Stimulated activated naive CD4-positive, alpha-beta T cell treated with Interleukin-2 at 50 U/mL for 16 hours (primary cell): ENCODE measurements at regions not wholly inside any gene's neighbourhood (a gene's known extent, or its start where the extent isn't known, plus 50 kb on each side); places are given as distances from the start of the nearest gene placed in this dataset.

Experiments used
- DNase-seq: peaks from one replicate; lab custom pipeline; 2025; lab: John Stamatoyannopoulos, UW

DNA sequence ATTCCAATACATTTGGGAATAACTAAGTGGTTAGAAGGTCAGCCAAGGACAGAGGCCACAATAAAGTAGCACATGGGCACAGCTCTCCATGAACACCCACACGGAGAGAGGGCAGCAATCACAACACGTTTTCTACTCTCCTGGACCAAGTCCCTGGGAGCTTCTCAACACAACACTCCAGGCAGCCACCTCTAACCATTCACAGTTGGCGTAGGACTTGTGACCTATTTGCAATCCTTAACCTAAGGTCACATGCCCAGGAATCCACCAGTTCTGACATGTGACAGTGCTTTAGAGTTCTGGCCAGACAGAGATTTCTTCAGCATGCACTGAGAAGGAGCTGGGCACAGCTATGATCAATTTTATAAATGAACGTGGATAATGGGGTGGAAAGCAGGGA lies 280.8 kb downstream of the SHQ1 start:
- DNase-seq = no peak

DNA sequence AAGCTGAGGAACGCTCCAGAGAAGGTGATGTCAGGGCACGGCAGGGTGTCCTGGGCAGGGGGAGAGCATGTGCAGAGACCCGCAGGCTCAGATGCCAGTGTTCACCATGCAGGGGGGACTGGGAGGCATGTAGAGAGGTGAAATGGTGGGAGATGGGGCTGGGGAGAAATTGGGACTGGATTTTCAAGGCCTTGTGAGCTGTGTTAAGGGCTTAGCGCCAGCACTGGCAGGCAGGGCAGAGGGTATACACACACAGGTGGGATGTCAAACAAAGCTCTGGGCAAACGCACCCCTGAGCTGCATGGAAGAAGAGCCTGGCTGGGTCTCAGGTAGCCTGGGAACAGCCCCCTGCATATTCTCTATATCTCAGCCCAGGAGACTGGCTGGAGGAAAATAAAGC lies 282.7 kb downstream of the SHQ1 start:
- DNase-seq = no peak

DNA sequence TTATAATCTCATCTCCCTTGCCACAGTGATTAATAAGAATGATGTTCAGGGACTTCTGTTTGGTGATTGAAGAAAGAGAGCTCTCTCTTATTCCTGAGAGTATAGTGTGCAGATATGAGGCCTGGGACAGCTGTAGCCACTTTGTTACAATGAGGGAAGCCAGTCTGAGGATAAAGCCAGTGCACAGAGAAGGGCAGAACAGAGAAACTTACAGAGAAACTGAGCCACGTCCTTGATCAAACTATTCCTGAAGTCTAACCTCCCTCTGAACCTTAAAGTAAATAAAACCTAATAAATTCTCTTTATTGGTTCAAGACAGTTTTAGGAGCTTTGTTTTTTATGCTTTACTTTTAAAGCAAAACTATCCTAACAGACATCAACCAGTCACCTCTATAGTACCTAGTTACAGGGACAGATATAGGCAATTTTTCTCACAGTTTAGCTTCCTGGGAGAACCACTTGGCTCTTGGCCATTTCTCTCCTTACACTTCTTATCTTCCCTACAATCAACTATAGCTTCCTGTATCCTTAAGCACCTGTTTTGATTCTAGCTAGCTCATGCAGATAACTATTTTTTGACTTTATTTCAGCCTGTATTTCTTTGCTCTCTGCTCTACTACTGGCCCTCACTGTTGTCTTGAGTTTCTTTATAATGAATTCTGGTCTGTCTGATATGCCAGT lies 284.4 kb downstream of the SHQ1 start:
- no peak for DNase-seq

DNA sequence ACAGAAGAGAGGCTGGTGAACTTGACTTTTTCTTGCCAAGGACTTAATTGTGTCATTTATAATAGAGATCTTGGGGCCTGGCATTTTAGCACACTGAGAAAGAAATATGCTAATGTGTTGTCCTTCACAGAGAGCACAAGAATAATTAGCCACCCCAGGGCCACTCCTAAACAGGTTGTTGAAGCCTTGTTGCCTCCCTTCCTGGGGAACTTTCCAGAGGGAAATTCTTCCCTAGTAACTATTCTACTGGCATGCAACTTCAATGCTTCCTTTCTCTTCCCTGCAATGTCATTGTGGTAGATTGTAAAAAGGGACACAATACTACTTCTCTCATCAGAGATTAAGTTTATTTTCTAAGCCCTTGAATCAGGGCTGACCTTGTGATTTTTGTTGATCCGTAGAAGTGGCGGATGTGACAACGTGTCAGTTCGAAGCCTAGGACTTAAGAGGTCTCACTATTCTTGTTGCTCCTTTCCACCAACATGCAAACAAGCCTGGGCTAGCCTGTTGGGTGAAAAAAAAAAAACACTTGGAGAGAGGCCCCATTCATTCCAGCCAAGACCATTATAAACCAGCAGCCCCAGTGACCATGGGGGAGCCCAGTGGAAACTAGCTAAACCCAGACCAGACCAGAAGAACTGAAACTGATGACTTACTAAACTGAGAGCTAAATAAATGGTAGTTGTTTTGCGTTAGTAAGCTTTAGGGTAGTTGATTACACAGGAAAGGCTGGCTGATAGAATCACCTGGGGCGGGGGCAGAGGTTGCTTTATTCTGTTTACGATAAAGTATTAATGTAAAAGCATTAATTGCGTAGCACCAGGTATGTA lies 287.2 kb downstream of the SHQ1 start:
- no peak for DNase-seq

DNA sequence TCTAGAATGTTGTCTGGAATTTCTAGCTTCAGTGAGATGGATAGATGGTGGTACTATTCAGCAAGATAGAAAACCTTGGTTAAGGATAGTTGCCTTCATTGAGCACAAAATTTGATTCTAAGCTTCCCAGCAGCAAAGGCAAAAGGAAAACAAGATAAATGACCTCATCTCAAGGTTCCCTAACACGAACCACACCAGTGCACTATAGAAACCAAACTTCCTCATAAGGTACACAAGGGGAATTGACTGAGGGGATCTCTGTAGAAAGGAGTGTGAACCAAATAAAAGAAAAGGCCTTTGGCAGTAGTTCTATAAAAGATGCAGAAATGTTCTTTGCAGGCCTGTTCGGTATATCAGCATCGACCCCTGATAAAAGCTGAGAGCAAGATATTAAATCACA lies 288.9 kb downstream of the SHQ1 start:
- no peak for DNase-seq

DNA sequence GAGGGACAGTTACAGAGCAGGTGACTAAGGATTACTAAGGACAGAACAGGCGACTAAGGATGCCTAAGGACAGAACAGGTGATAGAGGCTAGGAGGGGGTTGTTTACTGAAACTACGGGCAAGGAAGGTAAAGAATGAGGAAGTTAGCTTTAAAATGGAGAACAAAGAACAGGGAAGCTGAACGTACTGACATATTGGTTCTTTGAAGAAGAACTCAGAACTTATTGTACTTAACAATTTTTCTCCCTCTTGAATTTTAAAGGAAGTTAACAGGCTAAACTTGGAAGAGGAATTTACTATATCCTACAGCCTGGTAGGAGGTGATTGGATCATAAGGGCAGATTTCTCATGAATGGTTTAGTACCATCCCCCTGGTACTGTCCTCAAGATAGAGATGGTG lies 290.2 kb downstream of the SHQ1 start:
- no peak for DNase-seq

DNA sequence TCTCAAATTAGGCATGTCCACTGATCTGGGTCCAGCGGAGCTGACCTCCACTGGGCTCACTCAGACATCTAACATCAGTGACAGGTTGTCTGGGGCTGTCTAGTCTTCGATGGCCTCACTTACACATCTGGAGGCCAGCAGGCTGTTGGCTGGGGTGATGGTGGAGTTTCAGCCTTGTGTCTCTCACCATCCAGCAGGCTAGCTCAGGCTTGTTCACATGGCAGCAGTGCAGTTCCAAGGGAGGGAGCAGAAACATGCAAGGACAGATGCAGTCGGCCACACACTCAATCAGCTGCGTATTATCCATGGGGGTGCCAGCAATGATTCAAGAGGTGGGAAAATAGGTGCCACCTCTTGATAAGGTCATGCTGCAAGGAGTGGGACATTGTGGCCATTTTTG lies 292.5 kb downstream of the SHQ1 start:
- DNase-seq = no peak

DNA sequence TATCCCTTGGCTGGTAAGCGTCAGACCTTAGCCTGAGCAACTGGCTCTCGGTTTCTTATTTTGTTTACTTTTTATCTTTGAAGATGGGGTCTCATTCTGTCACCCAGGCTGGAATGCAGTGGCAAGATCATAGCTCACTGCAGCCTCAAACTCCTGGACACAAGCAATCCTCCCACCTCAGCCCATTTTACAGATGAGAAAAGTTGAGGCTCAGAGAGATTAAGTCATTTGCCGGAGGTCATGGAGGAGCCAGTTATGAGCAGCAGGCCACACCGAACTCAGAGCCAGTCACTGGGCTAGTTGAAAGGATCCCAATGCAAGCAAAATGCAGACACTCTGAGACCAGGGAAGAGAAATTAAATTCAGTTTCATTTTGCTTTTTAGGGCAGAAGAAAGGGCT lies 293.6 kb downstream of the SHQ1 start:
- no peak for DNase-seq

DNA sequence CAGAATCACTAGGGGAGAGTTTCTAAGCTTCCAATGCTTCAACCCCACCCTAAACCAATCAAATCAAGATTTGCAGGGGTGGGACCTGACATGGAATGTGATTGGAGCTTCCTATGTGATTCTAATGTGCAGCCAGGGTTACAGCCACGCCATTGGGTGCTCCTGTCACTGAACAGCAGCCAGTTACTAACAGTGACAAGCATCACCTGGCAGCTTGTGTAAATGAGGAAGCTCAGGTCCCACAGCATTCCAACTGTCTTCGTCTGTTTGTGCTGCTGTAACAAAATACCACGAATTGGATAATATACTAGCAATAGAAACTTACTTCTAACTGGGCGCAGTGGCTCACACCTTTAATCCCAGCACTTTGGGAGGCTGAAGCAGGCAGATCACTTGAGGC lies 294.9 kb downstream of the SHQ1 start:
- no peak for DNase-seq

DNA sequence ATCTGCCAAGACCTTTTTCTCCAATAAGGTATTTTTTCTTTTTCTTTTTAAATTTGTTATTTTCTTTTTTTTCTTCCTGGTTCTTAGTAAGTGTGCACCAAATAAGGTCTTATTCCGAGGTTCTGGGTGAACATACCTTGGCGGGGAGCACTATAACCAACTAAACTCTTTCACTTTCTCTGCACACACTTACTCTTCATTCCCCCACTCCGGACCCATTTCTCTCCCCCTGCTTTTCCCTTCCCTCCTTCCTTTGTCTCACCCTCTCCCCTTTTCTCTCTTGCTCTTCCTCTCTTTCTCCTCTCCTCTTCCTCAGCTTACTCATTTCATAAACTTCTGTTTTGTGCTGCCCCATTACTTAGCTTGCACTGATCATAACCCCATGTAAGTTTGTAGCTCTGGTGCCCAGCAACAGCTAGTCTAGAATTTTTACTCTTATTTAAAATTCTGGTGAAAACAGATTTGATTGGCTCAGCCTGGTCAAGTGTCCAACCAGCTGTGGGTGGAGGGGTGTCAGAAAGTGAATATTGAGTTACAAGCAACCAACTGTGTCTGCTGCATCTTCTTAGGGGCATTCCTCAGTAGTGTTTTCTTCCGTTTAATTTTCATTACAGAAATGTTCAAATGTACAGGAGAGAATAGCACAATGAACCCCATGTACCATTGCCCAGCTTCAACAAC lies 297.5 kb downstream of the SHQ1 start:
- no peak for DNase-seq

DNA sequence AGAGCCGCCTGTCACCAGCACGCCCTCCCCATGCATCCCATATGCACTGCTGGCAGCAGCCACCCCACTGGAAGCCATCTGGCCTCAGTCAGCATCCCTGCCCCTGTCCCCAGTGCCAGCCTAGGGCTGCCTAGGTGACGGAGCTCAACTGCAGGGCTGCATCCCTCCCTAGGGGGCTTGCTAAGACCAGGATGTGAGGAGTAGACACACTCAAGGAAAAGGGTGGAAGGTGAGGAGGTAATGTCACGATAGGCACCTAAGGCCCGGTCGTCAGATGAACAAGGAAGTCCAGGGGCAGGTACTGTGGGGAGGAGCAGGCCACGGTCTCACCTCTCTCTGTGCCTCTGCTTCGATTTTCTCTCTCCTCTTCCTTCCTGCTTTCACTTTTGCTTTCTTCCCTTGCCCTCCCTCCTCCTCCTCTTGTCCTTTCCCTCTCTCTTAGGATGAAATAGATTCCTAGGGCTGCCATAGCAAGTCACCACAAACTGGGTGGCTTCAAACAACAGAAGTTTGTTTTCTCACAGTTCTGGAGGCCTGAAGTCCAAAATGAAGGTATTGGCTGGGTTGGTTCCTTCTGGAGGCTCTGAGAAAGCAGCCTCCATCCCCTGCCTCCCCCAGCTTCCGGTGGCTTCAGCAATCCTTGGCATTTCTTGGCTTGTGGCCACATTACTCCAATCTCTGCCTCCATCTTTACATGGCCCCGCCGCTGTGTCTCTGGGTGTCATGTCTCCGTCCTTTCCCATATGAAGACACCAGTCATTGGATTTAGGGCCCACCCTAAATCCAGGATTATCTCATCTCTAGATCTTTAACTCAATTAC lies 298.3 kb downstream of the SHQ1 start:
- DNase-seq = no peak

DNA sequence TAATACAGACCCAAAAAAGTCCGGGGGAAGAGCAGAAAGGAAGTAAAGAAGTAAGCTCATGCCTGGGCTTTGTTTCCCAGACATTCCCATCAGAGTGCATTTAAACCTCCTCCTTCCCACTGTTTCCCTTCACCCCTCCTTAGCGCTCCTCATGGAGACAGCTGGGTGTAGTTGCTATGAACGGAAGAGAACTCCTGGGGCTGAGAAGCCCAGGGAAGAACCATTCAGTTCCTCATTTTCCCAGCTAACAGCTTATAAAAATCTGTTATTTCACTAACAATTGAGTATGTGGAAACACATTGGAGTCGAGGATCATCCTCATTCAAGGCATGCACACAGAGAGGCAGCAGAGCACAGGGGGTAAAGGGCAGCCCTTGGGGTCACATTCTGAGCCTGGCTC lies 299.3 kb downstream of the SHQ1 start:
- DNase-seq = no peak

DNA sequence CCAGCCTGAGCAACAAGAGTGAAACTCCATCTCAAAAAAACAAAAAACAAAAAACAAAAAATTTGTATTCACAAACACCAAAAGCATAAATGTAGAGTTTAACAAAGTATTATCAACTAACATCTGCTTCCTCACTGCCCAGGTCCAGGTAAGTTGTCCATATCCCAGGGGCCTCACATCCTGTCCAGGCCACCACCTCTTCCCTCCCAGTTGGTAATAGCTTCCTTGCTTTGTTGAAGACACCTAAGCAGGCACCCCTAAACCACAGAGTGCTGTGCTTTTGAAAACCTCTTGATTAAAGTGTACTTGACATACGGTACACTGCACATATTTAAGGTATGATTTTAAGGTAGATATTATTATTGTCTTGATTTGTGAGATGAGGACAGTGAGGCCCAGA lies 299.8 kb downstream of the SHQ1 start:
- DNase-seq = no peak

DNA sequence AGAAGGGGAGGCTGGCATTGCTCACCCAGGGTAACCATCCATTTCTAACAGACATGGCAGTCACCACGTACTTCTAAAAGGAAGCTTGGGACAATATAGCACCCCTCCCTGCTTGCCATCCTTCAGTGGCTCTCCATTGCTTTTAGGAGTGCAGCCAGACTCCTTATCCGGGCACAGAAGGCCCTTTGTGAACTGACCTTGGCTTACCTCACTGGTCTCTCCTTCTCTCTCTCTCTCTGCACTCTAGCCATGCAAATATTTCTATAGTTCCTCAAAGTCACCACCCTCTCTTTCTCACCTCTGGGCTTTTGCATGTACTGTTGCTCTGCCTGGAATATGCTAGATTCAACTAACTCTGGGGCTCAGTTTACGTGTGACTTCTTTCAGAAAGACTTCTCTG lies 301.1 kb downstream of the SHQ1 start:
- no peak for DNase-seq

DNA sequence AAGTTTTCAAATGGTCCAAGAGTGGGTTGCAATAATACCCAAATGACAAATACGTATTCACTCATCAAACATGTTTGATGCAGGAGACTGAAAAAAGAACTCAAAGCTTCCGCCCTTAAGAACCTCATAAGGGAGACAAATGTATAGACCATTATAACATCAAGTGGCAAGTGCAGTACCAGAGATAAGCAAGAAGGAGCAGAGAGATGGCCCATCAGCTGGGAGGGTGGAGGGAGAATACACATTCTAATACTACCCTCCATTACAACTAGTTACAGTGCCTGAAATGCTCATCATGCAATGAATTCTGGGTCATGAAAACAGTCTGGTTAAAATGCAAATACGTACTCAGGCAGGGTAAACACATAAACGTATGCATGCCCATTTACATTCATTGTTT lies 304.0 kb downstream of the SHQ1 start:
- no peak for DNase-seq

DNA sequence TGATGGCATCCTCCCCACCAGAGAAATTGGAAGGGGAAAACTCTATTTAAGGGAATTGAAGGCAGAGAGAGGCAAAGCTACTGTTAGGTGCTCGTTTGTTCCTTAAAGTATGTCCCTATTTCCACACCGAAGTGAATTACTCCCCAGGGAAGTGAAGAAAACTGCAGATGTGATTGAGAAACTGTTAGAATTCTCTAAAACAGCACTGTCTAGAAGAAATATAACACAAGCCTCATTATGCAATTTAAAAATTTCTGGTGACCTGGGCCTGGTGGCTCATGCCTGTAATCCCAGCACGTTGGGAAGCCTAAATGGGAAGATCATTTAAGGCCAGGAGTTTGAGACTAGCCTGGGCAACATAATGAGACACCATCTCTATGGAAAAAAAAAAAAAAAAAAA lies 305.0 kb downstream of the SHQ1 start:
- DNase-seq = no peak

DNA sequence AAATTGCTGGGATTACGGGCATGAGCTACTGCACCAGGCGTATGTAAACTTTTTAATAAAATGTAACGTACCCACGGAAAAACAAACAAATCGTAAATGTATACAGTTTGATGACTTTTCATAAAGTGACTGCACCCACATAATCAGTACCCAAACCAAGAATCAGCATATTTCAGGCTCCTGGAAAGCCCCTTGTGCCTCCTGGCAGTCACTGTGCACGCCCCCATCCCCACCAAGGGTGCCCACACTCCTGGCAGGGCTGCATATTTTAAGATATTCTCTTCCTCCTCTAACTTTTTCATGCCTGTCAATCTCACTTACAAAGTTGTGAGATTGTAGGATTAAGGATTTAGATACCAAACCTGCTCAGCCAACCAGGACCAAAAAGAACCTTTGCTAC lies 305.5 kb downstream of the SHQ1 start:
- DNase-seq = no peak

DNA sequence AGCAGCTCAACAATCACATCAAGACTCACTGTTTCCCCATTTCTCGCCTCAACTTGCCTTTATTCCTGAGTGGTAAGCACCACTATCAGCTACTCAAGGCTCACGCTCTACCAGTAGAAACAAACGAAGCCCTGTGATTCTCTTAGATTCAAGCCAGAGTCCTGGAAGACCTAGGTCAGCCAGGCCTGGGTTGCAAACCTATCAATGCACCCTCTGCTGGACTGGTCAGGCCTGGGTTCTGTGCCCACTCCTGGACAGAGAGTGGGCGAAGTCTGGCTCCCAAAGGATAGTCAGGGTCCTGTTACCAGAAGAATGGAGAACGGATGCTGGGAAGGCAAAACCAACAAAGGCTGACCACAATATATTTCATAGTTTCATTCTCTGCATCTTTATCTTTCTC lies 308.4 kb downstream of the SHQ1 start:
- no peak for DNase-seq

DNA sequence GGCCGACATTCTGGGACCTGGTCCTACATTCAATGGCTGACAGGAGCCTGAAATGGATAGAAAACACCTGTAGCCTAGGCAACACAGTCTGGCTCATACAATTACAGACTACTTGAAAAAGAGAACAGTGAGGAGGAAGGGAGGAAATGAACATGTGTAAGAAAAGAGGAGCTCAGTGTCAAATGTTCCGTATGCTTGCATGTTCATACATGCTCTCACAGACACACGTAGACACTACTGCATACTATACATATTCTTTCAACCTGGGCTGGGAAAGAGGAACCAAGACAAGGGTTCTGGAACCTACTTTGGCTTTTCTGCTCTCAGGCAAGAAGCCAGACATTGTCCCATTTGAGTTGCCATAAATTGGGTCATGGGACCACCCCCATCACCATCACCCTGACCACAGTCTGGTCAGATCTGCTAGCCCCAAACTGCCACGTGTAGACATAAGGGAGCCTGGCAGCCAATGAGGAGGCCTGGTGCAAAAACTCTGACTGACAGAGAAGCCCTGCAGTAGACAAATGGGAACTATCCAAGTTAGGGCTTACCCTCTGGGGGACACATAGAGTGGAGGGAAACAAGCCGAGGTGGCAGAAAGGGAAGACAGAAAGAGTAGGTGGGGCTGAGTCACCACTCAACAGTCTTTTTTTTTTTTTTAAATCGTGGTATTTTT lies 310.0 kb downstream of the SHQ1 start:
- no peak for DNase-seq

DNA sequence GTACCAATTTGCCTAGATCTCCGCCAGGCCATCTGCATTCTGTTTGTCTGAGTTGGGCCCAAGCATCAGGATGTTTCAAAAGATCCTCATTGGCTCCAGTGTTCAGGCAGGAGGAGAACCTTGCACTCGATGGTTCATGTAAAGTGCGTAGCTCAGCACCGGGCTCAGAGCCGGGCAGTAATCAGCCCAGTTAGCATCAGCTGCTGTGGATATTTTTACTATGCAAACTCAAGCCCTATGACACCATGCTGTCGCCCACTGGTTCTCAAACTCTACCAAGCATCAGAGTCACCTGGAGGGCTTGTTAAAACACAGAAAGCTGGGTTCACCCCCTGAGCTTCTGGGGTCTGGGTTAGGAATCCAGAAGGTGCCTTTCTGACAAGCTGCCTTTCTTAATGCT lies 310.8 kb downstream of the SHQ1 start:
- no peak for DNase-seq

DNA sequence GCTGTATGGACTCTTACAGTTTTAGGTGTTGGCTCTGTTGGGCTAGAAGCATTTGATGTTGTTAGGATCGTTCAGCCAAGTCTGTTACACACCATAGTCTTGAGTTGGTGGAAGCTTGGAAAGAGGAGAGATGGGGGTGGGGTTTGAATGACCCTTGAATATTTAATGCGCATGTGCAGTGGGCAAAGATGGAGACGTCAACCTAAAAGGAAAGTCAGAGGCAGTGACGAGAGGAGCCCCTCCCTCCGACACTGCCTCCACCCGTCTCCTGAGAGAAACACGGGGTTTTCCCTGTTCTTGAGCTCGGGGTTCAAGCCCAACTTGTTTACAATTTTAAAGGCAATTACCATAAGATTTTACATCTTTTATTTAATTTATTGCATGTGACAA lies 311.4 kb downstream of the SHQ1 start:
- DNase-seq = no peak
